Endodermal cell (in vitro differentiated cells): ENCODE measurements at regions not wholly inside any gene's neighbourhood (a gene's known extent, or its start where the extent isn't known, plus 50 kb on each side); places are given as distances from the start of the nearest gene placed in this dataset.

Experiments
- DNase-seq: peaks from one replicate; pipeline ENCODE4 v3.0.0-alpha.2; 2017
- H3K27ac ChIP-seq: 2 replicates; pipeline ENCODE4 v1.5.1; 2013; ENCODE audit warnings: mild to moderate bottlenecking, low read depth, low read length, moderate library complexity
- H3K27me3 ChIP-seq: 2 replicates; pipeline ENCODE4 v1.6.1; 2013; ENCODE audit warnings: mild to moderate bottlenecking, low read length, moderate library complexity; ENCODE audit not compliant: insufficient read depth, control insufficient read depth, poor library complexity, severe bottlenecking
- H3K36me3 ChIP-seq: 2 replicates; pipeline ENCODE4 v1.7.0; 2013; ENCODE audit warnings: mild to moderate bottlenecking, low read length, moderate library complexity; ENCODE audit not compliant: control insufficient read depth, insufficient read depth
- H3K4me1 ChIP-seq: one replicate; pipeline ENCODE4 v1.7.0; 2013; ENCODE audit warnings: low read length; ENCODE audit not compliant: control insufficient read depth, insufficient read depth
- H3K4me3 ChIP-seq: 2 replicates; pipeline ENCODE4 v1.5.1; 2013; ENCODE audit warnings: mild to moderate bottlenecking, low read length, moderate library complexity
- H3K9ac ChIP-seq: 2 replicates; pipeline ENCODE4 v1.6.1; 2013; ENCODE audit warnings: mild to moderate bottlenecking, low read length, moderate library complexity; ENCODE audit not compliant: poor library complexity, severe bottlenecking; ENCODE audit errors: extremely low read depth
- H3K9me3 ChIP-seq: 2 replicates; pipeline ENCODE4 v1.6.1; 2013; ENCODE audit warnings: mild to moderate bottlenecking, low read length, moderate library complexity; ENCODE audit not compliant: control insufficient read depth
- H3K27ac Mint-ChIP-seq: 2 replicates; pipeline ENCODE4 v1.8.0; 2020; ENCODE audit warnings: mixed read lengths
- H3K27me3 Mint-ChIP-seq: 2 replicates; pipeline ENCODE4 v1.8.0; 2021; ENCODE audit warnings: mild to moderate bottlenecking, mixed read lengths; ENCODE audit not compliant: insufficient read depth
- H3K36me3 Mint-ChIP-seq: 2 replicates; pipeline ENCODE4 v1.8.0; 2020; ENCODE audit warnings: low read depth, mixed read lengths
- H3K4me1 Mint-ChIP-seq: 2 replicates; pipeline ENCODE4 v1.8.0; 2020; ENCODE audit warnings: mixed read lengths
- H3K4me3 Mint-ChIP-seq: 2 replicates; pipeline ENCODE4 v1.8.0; 2020; ENCODE audit warnings: mild to moderate bottlenecking, moderate library complexity, mixed read lengths
- H3K9me3 Mint-ChIP-seq: 2 replicates; pipeline ENCODE4 v1.8.0; 2020; ENCODE audit warnings: mild to moderate bottlenecking, mixed read lengths
- WGBS, 2 experiments: methylation state at CpG; one replicate each; pipeline versions ENCODE4 v1.1.5 to v1.1.7; 2013; ENCODE audit warnings: missing lambda C conversion rate in 2 of 2, mixed read lengths in 1 of 2; ENCODE audit not compliant: insufficient coverage in 1 of 2, insufficient read length in 1 of 2; 5-methylcytosine and 5-hydroxymethylcytosine counted together
- TF ChIP-seq, protein P1 (sequence below): fragments of 200-600 bp; sonication (generic); conservative IDR thresholded peaks from 2 replicates; pipeline ENCODE4 v1.5.0; 2021; ENCODE audit warnings: antibody characterized with exemption, mild to moderate bottlenecking

DNA sequence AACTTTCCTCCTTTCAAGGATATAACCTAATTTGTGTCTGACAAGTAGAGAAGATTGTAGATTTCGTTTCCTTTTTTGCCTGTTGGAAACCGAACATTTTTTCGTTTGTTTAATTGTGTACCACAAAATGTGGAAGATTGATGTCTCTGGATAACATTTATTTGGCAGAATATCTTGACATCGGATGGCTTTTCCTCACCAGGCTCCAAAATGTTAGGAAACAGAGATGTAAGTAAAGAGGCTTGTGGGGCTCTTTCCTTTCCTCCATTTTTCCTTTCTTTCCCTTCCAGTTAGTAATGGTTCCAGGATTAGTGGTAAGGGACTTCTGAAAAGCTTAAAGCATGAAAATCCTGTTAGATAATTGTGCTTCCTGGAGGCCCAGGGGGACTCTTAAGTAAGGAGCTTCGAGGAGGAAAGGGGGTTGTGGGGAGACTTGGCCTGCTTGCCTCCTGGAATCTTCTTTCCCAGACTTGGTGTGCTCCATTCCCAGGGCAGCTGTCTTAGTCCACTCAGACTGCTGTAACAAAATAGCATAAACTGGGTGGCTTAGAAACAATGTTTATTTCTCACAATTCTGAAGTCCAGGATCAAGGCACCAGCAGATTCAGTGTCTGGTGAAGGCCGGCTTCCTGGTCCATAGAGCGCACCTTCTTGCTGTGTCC, 243.1 kb upstream of the PWP1 start:
- no peak overlapping the region for H3K27ac Mint-ChIP-seq
- H3K36me3 Mint-ChIP-seq = no peaks in the 10 kb centered on the region
- H3K9ac ChIP-seq = no peak overlapping the region
- no peaks in the 10 kb centered on the region for H3K27me3 ChIP-seq
- peaks cover 15% of the 10 kb centered on the region for H3K4me1 Mint-ChIP-seq
- no peak overlapping the region for H3K4me3 ChIP-seq
- no peaks in the 10 kb centered on the region for H3K36me3 ChIP-seq
- WGBS, 2 experiments = 87 to 92% methylated on average over 4 to 7 of the region's 7 CpGs
- H3K4me1 ChIP-seq = no peaks in the 10 kb centered on the region
- H3K27me3 Mint-ChIP-seq = no peaks in the 10 kb centered on the region
- H3K27ac ChIP-seq = no peak overlapping the region
- DNase-seq = no peak
- H3K4me3 Mint-ChIP-seq = no peak overlapping the region
- no peaks in the 10 kb centered on the region for H3K9me3 ChIP-seq
- TF ChIP-seq, protein P1, sequence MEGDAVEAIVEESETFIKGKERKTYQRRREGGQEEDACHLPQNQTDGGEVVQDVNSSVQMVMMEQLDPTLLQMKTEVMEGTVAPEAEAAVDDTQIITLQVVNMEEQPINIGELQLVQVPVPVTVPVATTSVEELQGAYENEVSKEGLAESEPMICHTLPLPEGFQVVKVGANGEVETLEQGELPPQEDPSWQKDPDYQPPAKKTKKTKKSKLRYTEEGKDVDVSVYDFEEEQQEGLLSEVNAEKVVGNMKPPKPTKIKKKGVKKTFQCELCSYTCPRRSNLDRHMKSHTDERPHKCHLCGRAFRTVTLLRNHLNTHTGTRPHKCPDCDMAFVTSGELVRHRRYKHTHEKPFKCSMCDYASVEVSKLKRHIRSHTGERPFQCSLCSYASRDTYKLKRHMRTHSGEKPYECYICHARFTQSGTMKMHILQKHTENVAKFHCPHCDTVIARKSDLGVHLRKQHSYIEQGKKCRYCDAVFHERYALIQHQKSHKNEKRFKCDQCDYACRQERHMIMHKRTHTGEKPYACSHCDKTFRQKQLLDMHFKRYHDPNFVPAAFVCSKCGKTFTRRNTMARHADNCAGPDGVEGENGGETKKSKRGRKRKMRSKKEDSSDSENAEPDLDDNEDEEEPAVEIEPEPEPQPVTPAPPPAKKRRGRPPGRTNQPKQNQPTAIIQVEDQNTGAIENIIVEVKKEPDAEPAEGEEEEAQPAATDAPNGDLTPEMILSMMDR = no peak
- no peaks in the 10 kb centered on the region for H3K9me3 Mint-ChIP-seq

DNA sequence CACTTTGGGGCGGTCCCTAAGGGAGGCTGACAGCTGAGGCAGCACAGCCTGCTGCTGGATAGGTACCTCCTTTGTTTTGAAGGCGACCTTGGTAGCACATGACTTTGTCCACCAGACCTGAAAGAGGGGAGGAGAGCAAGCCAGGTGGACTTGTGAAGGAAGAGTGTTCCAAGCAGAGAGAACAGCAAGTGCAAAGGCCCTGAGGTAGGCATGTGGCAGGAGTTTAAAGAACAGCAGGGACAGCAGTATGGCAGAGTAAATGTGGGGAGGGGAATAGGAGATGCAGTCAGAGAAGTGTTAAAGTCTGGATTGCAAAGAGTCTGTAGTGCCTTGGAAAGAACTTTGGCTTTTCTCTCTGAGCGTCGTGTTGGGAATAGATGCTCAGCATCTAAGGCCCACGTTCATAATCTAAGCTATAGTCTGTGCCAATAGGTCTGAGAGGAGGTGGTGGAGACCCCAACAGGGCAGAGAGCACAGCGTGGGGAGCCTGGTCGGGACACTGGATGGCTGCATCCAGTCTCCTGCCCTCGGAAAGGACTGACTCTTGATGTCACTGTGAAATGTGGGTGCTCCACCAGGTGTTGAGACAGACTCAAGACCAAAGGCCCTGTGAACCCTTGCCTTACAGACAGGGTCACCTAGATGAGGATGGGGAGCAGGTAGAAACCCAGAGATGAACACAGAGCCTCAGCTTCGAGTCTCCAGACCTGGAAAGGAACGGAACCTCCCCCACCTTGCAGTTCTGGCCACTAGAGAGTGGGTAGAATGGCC, 242.1 kb upstream of the PWP1 start:
- Histone ChIP-seq H3K27ac (no peak overlapping the region), H3K9ac (no peak overlapping the region), H3K4me1 (no peaks in the 10 kb centered on the region), H3K9me3 (no peaks in the 10 kb centered on the region), H3K4me3 (no peak overlapping the region), H3K27me3 (no peaks in the 10 kb centered on the region), H3K36me3 (no peaks in the 10 kb centered on the region)
- TF ChIP-seq, protein P1 = no peak
- Mint-ChIP-seq H3K36me3 (no peaks in the 10 kb centered on the region), H3K9me3 (no peaks in the 10 kb centered on the region), H3K27me3 (no peaks in the 10 kb centered on the region), H3K4me3 (no peak overlapping the region), H3K4me1 (peaks cover 14% of the 10 kb centered on the region), H3K27ac (no peak overlapping the region)
- no peak for DNase-seq
- WGBS, 2 experiments = 93 to 96% methylated on average over 7 to 10 of the region's 10 CpGs

DNA sequence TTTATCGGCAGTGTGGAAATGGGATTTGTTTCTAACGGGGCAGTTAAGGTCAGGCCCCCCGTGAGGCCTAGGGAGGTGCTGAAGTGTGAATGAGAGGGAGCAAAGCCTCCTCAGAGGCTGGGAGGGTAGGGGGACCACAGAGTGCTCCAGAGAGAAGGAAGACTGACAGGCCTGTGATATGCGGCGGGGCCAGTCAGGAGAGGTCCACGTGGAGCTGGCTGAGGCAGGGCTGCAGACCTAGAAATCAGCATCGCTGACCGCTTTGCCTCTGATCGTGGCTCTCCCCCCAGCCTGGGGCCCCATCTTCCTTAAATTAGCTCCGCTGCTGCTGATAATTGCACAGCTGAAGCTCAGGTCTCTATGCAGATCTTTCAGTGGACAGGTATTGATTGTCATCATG, 240.8 kb upstream of the PWP1 start:
- H3K36me3 ChIP-seq = no peaks in the 10 kb centered on the region

More for the DNA sequence above, 240.8 kb upstream of the PWP1 start:
- TF ChIP-seq, protein P1 = no peak
- H3K36me3 Mint-ChIP-seq = no peaks in the 10 kb centered on the region
- no peaks in the 10 kb centered on the region for H3K27me3 Mint-ChIP-seq
- H3K9me3 Mint-ChIP-seq = no peaks in the 10 kb centered on the region
- H3K4me3 Mint-ChIP-seq = no peak overlapping the region
- H3K9ac ChIP-seq = no peak overlapping the region
- 88 to 94% methylated on average over 9 to 10 of the region's 10 CpGs for WGBS, 2 experiments
- no peaks in the 10 kb centered on the region for H3K4me1 ChIP-seq
- no peak overlapping the region for H3K4me3 ChIP-seq
- no peaks in the 10 kb centered on the region for H3K9me3 ChIP-seq
- H3K27me3 ChIP-seq = no peaks in the 10 kb centered on the region
- H3K4me1 Mint-ChIP-seq = peaks cover 5% of the 10 kb centered on the region
- H3K27ac ChIP-seq = no peak overlapping the region
- H3K27ac Mint-ChIP-seq = no peak overlapping the region
- DNase-seq = no peak
